HPDE6-E6E7 (cell line): ENCODE measurements at regions not wholly inside any gene's neighbourhood (a gene's known extent, or its start where the extent isn't known, plus 50 kb on each side); places are given as distances from the start of the nearest gene placed in this dataset.

Experiments used
- DNase-seq: peaks from one replicate; pipeline ENCODE4 v3.0.0; 2011; ENCODE audit warnings: missing footprints; ENCODE audit errors: extremely low spot score

- DNase-seq: no peak
Observed at GRCh38 chr1:59085101-59085500, 211.8 kb upstream of the FGGY start.

- DNase-seq: no peak
Observed at GRCh38 chr1:59089036-59089798, 207.7 kb upstream of the FGGY start.

- DNase-seq: no peak
Observed at GRCh38 chr1:59089922-59090457, 206.9 kb upstream of the FGGY start.

GRCh38 chr1:59092126-59092525 is 204.8 kb upstream of the FGGY start:
- no peak for DNase-seq

GRCh38 chr1:59094001-59094400 is 202.9 kb upstream of the FGGY start:
- DNase-seq: no peak

- DNase-seq: no peak
Observed at GRCh38 chr1:59096501-59096900, 200.4 kb upstream of the FGGY start.

GRCh38 chr1:59098655-59099054 is 198.2 kb upstream of the FGGY start:
- no peak for DNase-seq

- no peak for DNase-seq
Observed at GRCh38 chr1:59100708-59101374, 196.1 kb upstream of the FGGY start.

- DNase-seq: no peak
Observed at GRCh38 chr1:59101518-59101917, 195.4 kb upstream of the FGGY start.

GRCh38 chr1:59103457-59103856 is 193.4 kb upstream of the FGGY start:
- DNase-seq: no peak

- no peak for DNase-seq
Observed at GRCh38 chr1:59104191-59104760, 192.6 kb upstream of the FGGY start.

GRCh38 chr1:59105548-59106507 is 191.1 kb upstream of the FGGY start:
- DNase-seq: no peak

GRCh38 chr1:59107516-59107915 is 189.4 kb upstream of the FGGY start:
- peak; percentile 84 for DNase-seq

- DNase-seq: no peak
Observed at GRCh38 chr1:59107916-59108315, 189.0 kb upstream of the FGGY start.

GRCh38 chr1:59108481-59109317 is 188.2 kb upstream of the FGGY start:
- no peak for DNase-seq

- DNase-seq: no peak
Observed at GRCh38 chr1:59110271-59110670, 186.6 kb upstream of the FGGY start.

GRCh38 chr1:59113876-59114457 is 182.9 kb upstream of the FGGY start:
- no peak for DNase-seq

GRCh38 chr1:59115865-59116264 is 181.0 kb upstream of the FGGY start:
- DNase-seq: no peak

- DNase-seq: no peak
Observed at GRCh38 chr1:59116920-59117542, 179.9 kb upstream of the FGGY start.

GRCh38 chr1:59122527-59122926 is 174.4 kb upstream of the FGGY start:
- no peak for DNase-seq
